RWPE1 (cell line): ENCODE measurements at regions not wholly inside any gene's neighbourhood (a gene's known extent, or its start where the extent isn't known, plus 50 kb on each side); places are given as distances from the start of the nearest gene placed in this dataset.

Experiments
- CTCF ChIA-PET: fragments of 350-600 bp; sonication (Branson Sonifier 250); formaldehyde crosslinking; extraction: SDS; loops from one replicate; lab custom pipeline; 2021; lab: Yijun Ruan, JAX
- POLR2A ChIA-PET: fragments of 400-600 bp; formaldehyde crosslinking; extraction: SDS; loops from one replicate; lab custom pipeline; 2020; ENCODE audit warnings: antibody characterized with exemption; ENCODE audit not compliant: low non-redundant PET; lab: Yijun Ruan, JAX
- DNase-seq: peaks from one replicate; pipeline ENCODE4 v3.0.0; 2012; ENCODE audit warnings: low spot score
- H3K27ac ChIP-seq: fragments of 450-650 bp; 2 replicates; pipeline ENCODE4 v1.5.1; 2017
- CTCF ChIP-seq: fragments of 450-650 bp; conservative IDR thresholded peaks from 2 replicates; pipeline ENCODE4 v1.5.1; 2017; ENCODE audit warnings: low read depth, mild to moderate bottlenecking

DNA sequence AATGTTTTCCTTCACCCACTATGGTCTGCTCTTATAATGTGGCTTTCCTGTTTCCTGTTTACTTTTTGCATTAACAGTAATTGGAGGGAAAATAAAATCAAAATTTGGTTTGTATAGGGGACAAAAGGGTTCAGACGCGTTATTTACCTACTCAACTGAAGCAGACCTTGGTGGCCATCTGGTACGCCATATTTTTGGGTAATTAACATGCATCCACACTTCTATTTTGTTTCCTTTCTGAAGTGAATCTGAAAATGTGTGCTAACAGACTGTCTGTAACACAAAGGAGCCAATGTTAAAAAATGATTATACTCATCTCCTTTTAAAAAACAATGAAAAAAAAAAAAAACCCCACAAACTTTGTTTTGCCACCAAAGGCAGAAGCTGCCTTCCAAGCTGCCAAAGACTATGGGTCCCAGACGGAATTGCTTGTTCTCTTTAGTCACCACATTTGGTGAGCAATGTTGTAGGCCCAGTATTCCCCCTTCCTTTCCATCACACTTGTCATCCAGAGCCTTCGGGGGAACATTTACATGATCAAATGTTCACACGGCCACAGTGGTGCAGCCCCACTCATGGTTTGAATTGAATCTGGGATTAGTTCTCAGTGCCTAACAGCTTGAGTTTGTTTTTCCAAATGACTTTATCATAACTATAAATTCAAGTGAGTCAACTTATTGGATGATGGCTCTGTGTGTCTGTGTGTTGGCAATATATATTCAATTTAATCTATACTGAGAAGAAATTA lies 323.7 kb upstream of the CD180 start:
- no peak for DNase-seq
- no peak overlapping the region for H3K27ac ChIP-seq
- ChIA-PET CTCF (interaction anchor here (0.9 kb wide), 1 partner anchor 448 kb away, joined by 3 read pairs; no protein-coding TSS in a partner anchor), POLR2A (no interaction called here)
- TF ChIP-seq CTCF: no peak

DNA sequence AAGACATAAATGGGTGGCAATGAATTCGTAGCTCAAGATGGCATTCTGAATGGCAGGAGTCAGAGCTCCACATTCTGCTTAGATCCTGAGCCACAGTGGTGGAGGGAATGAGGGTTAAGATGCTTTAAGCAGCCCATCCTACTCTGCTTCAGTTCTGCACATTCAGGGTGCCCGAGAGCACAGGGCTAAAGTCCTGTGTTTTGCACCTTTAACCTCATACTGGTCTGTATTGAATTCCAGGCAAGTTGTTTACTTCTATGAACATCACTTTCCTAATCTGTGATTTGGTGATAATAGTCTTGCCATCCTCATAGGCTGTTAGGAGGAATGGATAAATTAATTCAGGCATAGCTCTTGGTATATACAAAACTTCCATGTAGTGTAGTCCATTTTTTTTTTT lies 321.6 kb upstream of the CD180 start:
- ChIA-PET CTCF (interaction anchor here (0.7 kb wide), 1 partner anchor 309 kb away, joined by 5 read pairs; no protein-coding TSS in a partner anchor), POLR2A (interaction anchor here (0.6 kb wide), 1 partner anchor 11 kb away, joined by 3 read pairs; no protein-coding TSS in a partner anchor)
- TF ChIP-seq CTCF: no peak
- H3K27ac ChIP-seq: no peak overlapping the region
- DNase-seq: no peak

GRCh38 chr5:67516948-67517565 lies 320.5 kb upstream of the CD180 start:
- DNase-seq: peak; percentile 18
- ChIA-PET POLR2A (no interaction called here), CTCF (interaction anchor here (0.5 kb wide), 1 partner anchor 16 kb away, joined by 3 read pairs; no protein-coding TSS in a partner anchor)
- TF ChIP-seq CTCF: no peak
- peak overlapping the region; percentile 63; the same call in 1 of the 2 replicates for H3K27ac ChIP-seq

- TF ChIP-seq CTCF: no peak
- no peak for DNase-seq
- ChIA-PET POLR2A (no interaction called here), CTCF (no interaction called here)
- no peak overlapping the region for H3K27ac ChIP-seq
Observed at GRCh38 chr5:67515762-67516161, 319.2 kb upstream of the CD180 start.

DNA sequence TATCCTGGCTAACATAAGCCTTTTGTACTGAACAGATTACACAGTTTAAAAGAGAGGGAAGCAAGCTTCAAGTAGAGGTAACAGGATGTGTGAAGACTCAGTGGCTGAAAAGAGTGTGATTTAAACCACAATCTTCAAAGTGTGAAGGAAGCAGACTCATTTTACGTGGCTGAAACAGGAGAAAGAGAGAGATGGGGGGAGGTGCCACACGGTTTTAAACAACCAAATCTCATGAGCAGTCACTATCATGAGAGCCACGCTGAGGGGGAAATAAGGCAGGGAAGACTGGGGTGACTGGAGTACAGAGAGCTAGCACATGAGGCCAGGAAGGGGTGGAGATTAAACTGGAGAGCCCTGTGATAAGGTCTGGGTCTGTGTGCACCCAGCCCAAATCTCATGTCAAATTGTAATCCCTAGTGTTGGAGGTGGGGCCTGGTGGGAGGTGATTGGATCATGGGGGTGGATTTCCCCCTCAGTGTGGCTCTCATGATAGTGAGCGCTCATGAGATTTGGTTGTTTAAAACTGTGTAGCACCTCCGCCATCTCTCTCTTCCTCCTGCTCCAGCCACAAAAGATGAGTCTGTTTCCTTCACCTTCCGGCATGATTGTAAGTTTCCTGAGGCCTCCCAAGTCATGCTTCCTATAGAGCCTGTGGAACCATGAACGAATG lies 318.6 kb upstream of the CD180 start:
- no peak for DNase-seq
- POLR2A ChIA-PET: no interaction called here
- TF ChIP-seq CTCF: no peak
- CTCF ChIA-PET: no interaction called here
- no peak overlapping the region for H3K27ac ChIP-seq

DNA sequence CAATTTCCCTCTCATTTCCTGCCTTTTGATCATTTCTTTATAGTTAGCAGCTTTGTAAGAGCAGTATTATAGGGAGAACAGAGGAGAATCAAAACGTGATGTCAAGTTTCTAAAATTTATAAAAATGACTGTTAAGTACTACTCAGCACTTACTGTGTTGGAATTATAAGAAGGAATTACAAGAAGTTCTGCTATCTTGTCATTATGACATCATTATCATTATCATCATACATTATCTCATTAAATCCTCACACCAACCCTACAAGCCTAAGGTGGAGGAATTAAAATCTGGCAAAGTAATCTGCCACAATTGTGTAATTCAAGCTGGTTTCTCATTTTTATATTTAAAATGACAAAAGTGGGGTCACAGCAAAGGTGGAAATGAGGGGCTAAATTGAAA lies 316.2 kb upstream of the CD180 start:
- TF ChIP-seq CTCF: no peak
- CTCF ChIA-PET: interaction anchor here (0.6 kb wide), 1 partner anchor 36 kb away, joined by 4 read pairs; no protein-coding TSS in a partner anchor
- no peak overlapping the region for H3K27ac ChIP-seq
- POLR2A ChIA-PET: no interaction called here
- no peak for DNase-seq
